HUES64 (cell line): ENCODE measurements at regions not wholly inside any gene's neighbourhood (a gene's known extent, or its start where the extent isn't known, plus 50 kb on each side); places are given as distances from the start of the nearest gene placed in this dataset.

Source experiments
- H3K27ac ChIP-seq: 2 replicates; pipeline ENCODE4 v1.7.0; 2013; ENCODE audit warnings: low read depth, low read length, inconsistent platforms
- H3K27me3 ChIP-seq: 2 replicates; pipeline ENCODE4 v1.6.1; 2013; ENCODE audit warnings: mild to moderate bottlenecking, low read length; ENCODE audit not compliant: insufficient read depth
- H3K36me3 ChIP-seq: 2 replicates; pipeline ENCODE4 v1.6.1; 2013; ENCODE audit warnings: mild to moderate bottlenecking, low read length; ENCODE audit not compliant: insufficient read depth
- H3K4me1 ChIP-seq: 2 replicates; pipeline ENCODE4 v1.6.1; 2013; ENCODE audit warnings: mild to moderate bottlenecking, low read length, moderate library complexity; ENCODE audit not compliant: insufficient read depth
- H3K4me3 ChIP-seq: 2 replicates; pipeline ENCODE4 v1.5.1; 2013; ENCODE audit warnings: mild to moderate bottlenecking, low read length, moderate library complexity
- H3K9ac ChIP-seq: 2 replicates; pipeline ENCODE4 v1.6.1; 2013; ENCODE audit warnings: mild to moderate bottlenecking, low read depth, low read length
- H3K9me3 ChIP-seq: 2 replicates; pipeline ENCODE4 v1.6.1; 2013; ENCODE audit warnings: low read depth, low read length; ENCODE audit not compliant: insufficient read depth
- WGBS: fragments of 150-250, 120-280 bp; methylation state at CpG from one replicate; pipeline ENCODE4 v1.1.7; 2013; ENCODE audit warnings: missing lambda C conversion rate; 5-methylcytosine and 5-hydroxymethylcytosine counted together

- WGBS = 92% methylated on average over 3 of the region's 3 CpGs
- Histone ChIP-seq H3K4me1 (peaks cover 12% of the 10 kb centered on the region; the same call in 1 of the 2 replicates), H3K27ac (no peak overlapping the region), H3K9ac (no peak overlapping the region), H3K36me3 (no peaks in the 10 kb centered on the region), H3K27me3 (no peaks in the 10 kb centered on the region), H3K4me3 (no peak overlapping the region), H3K9me3 (no peaks in the 10 kb centered on the region)
Measured at GRCh38 chr5:173777674-173778073, 110.5 kb upstream of the CPEB4 start.

GRCh38 chr5:173778152-173778782 is 109.9 kb upstream of the CPEB4 start:
- H3K4me1 ChIP-seq = peaks cover 12% of the 10 kb centered on the region; the same call in 1 of the 2 replicates
- no peak overlapping the region for H3K9ac ChIP-seq
- no peak overlapping the region for H3K27ac ChIP-seq
- WGBS = 75% methylated on average over 6 of the region's 6 CpGs
- H3K4me3 ChIP-seq = no peak overlapping the region
- no peaks in the 10 kb centered on the region for H3K27me3 ChIP-seq
- H3K9me3 ChIP-seq = no peaks in the 10 kb centered on the region
- H3K36me3 ChIP-seq = no peaks in the 10 kb centered on the region

GRCh38 chr5:173778784-173779304 is 109.3 kb upstream of the CPEB4 start:
- peaks cover 12% of the 10 kb centered on the region; the same call in 1 of the 2 replicates for H3K4me1 ChIP-seq
- H3K9ac ChIP-seq = no peak overlapping the region
- no peaks in the 10 kb centered on the region for H3K9me3 ChIP-seq
- H3K36me3 ChIP-seq = no peaks in the 10 kb centered on the region
- no peaks in the 10 kb centered on the region for H3K27me3 ChIP-seq
- H3K4me3 ChIP-seq = no peak overlapping the region
- WGBS = 91% methylated on average over 5 of the region's 5 CpGs
- H3K27ac ChIP-seq = no peak overlapping the region

GRCh38 chr5:173780235-173781234 is 107.6 kb upstream of the CPEB4 start:
- 94% methylated on average over 9 of the region's 9 CpGs for WGBS
- Histone ChIP-seq H3K36me3 (no peaks in the 10 kb centered on the region), H3K9me3 (no peaks in the 10 kb centered on the region), H3K27me3 (no peaks in the 10 kb centered on the region), H3K9ac (no peak overlapping the region), H3K4me1 (peaks cover 12% of the 10 kb centered on the region; the same call in 1 of the 2 replicates), H3K4me3 (no peak overlapping the region), H3K27ac (no peak overlapping the region)

GRCh38 chr5:173781432-173781815 is 106.7 kb upstream of the CPEB4 start:
- Histone ChIP-seq H3K27me3 (no peaks in the 10 kb centered on the region), H3K36me3 (no peaks in the 10 kb centered on the region), H3K27ac (no peak overlapping the region), H3K4me3 (no peak overlapping the region), H3K4me1 (peaks cover 16% of the 10 kb centered on the region; the same call in 1 of the 2 replicates), H3K9ac (no peak overlapping the region), H3K9me3 (no peaks in the 10 kb centered on the region)
- WGBS = 72% methylated on average over 4 of the region's 4 CpGs

- no peak overlapping the region for H3K9ac ChIP-seq
- no peak overlapping the region for H3K27ac ChIP-seq
- H3K9me3 ChIP-seq = no peaks in the 10 kb centered on the region
- 78% methylated on average over 8 of the region's 8 CpGs for WGBS
- H3K27me3 ChIP-seq = no peaks in the 10 kb centered on the region
- H3K4me1 ChIP-seq = peaks cover 21% of the 10 kb centered on the region; the same call in 1 of the 2 replicates
- no peak overlapping the region for H3K4me3 ChIP-seq
- no peaks in the 10 kb centered on the region for H3K36me3 ChIP-seq
Measured at GRCh38 chr5:173781816-173782670, 106.1 kb upstream of the CPEB4 start.

- Histone ChIP-seq H3K27me3 (no peaks in the 10 kb centered on the region), H3K27ac (no peak overlapping the region), H3K4me1 (peaks cover 21% of the 10 kb centered on the region; the same call in 1 of the 2 replicates), H3K4me3 (no peak overlapping the region), H3K36me3 (no peaks in the 10 kb centered on the region), H3K9me3 (no peaks in the 10 kb centered on the region), H3K9ac (no peak overlapping the region)
- WGBS = 95% methylated on average over 4 of the region's 4 CpGs
Measured at GRCh38 chr5:173782671-173783101, 105.5 kb upstream of the CPEB4 start.

- H3K4me3 ChIP-seq = no peak overlapping the region
- H3K4me1 ChIP-seq = peaks cover 21% of the 10 kb centered on the region; the same call in 1 of the 2 replicates
- 95% methylated on average over 2 of the region's 2 CpGs for WGBS
- no peaks in the 10 kb centered on the region for H3K9me3 ChIP-seq
- no peak overlapping the region for H3K27ac ChIP-seq
- H3K9ac ChIP-seq = no peak overlapping the region
- H3K27me3 ChIP-seq = no peaks in the 10 kb centered on the region
- H3K36me3 ChIP-seq = no peaks in the 10 kb centered on the region
Measured at GRCh38 chr5:173783371-173783770, 104.8 kb upstream of the CPEB4 start.

- Histone ChIP-seq H3K4me1 (peaks cover 21% of the 10 kb centered on the region; the same call in 1 of the 2 replicates), H3K9ac (no peak overlapping the region), H3K9me3 (no peaks in the 10 kb centered on the region), H3K27ac (no peak overlapping the region), H3K36me3 (no peaks in the 10 kb centered on the region), H3K4me3 (no peak overlapping the region), H3K27me3 (no peaks in the 10 kb centered on the region)
- WGBS = 92% methylated on average over 4 of the region's 4 CpGs
Measured at GRCh38 chr5:173785400-173785799, 102.7 kb upstream of the CPEB4 start.

GRCh38 chr5:173785866-173786265 is 102.3 kb upstream of the CPEB4 start:
- no peaks in the 10 kb centered on the region for H3K36me3 ChIP-seq
- H3K4me3 ChIP-seq = no peak overlapping the region
- H3K4me1 ChIP-seq = peaks cover 21% of the 10 kb centered on the region; the same call in 1 of the 2 replicates
- no peaks in the 10 kb centered on the region for H3K9me3 ChIP-seq
- no peak overlapping the region for H3K9ac ChIP-seq
- no peaks in the 10 kb centered on the region for H3K27me3 ChIP-seq
- H3K27ac ChIP-seq = no peak overlapping the region
- WGBS = 89% methylated on average over 3 of the region's 3 CpGs
